Keratinocyte (primary cell): ENCODE measurements at regions not wholly inside any gene's neighbourhood (a gene's known extent, or its start where the extent isn't known, plus 50 kb on each side); places are given as distances from the start of the nearest gene placed in this dataset.

Experiments used
- DNase-seq: peaks from one replicate; pipeline ENCODE4 v3.0.0-alpha.2; 2011; ENCODE audit warnings: low read depth, missing footprints, low spot score
- FAIRE-seq: peaks from 2 replicates; lab custom pipeline; 2011; peaks lifted over from hg19 to GRCh38; lab: Jason Lieb, UNC
- H2AFZ ChIP-seq: 2 replicates; pipeline ENCODE4 v1.6.0; 2012; ENCODE audit warnings: low read length, control low read depth, inconsistent platforms; ENCODE audit not compliant: control insufficient read depth
- H3K27ac ChIP-seq: 2 replicates; pipeline ENCODE4 v1.5.1; 2011; ENCODE audit warnings: low read length; ENCODE audit not compliant: control insufficient read depth, insufficient read depth
- H3K27me3 ChIP-seq: 3 replicates; pipeline ENCODE4 v1.6.0; 2011; ENCODE audit warnings: low read length; ENCODE audit not compliant: control insufficient read depth, insufficient read depth; ENCODE audit errors: extremely low read depth
- H3K36me3 ChIP-seq, 2 experiments: 2 replicates in 1 of 2; 3 replicates in 1 of 2; pipeline ENCODE4 v1.5.1; 2011; ENCODE audit warnings: low read length in 2 of 2, mild to moderate bottlenecking in 1 of 2; ENCODE audit not compliant: control insufficient read depth in 2 of 2, insufficient read depth in 2 of 2; ENCODE audit errors: extremely low read depth in 1 of 2
- H3K4me1 ChIP-seq: 3 replicates; pipeline ENCODE4 v1.5.1; 2011; ENCODE audit warnings: low read length; ENCODE audit not compliant: control insufficient read depth, insufficient read depth; ENCODE audit errors: extremely low read depth
- H3K4me2 ChIP-seq: 3 replicates; pipeline ENCODE4 v1.6.0; 2011; ENCODE audit warnings: low read depth, low read length; ENCODE audit not compliant: control insufficient read depth, insufficient read depth; ENCODE audit errors: extremely low read depth
- H3K4me3 ChIP-seq, 3 experiments: fragments of 200-600 bp in 1 of 3; sonication (generic) in 1 of 3; 2 replicates in 2 of 3; 3 replicates in 1 of 3; pipeline ENCODE4 v1.5.1; 2011 to 2016; ENCODE audit warnings: low read length in 3 of 3, mild to moderate bottlenecking in 3 of 3, control low read depth in 2 of 3, inconsistent platforms in 1 of 3, low read depth in 1 of 3, mixed read lengths in 1 of 3, mixed run types in 1 of 3, moderate library complexity in 1 of 3; ENCODE audit not compliant: control insufficient read depth in 2 of 3, insufficient read depth in 2 of 3; ENCODE audit errors: extremely low read depth in 1 of 3
- H3K79me2 ChIP-seq: 2 replicates; pipeline ENCODE4 v1.6.0; 2012; ENCODE audit warnings: low read length; ENCODE audit not compliant: control insufficient read depth, insufficient read depth
- H3K9ac ChIP-seq: 3 replicates; pipeline ENCODE4 v1.6.0; 2011; ENCODE audit warnings: low read length; ENCODE audit not compliant: control insufficient read depth, insufficient read depth; ENCODE audit errors: extremely low read depth
- H3K9me1 ChIP-seq: 3 replicates; pipeline ENCODE4 v1.6.0; 2011; ENCODE audit warnings: low read length; ENCODE audit not compliant: control insufficient read depth, insufficient read depth; ENCODE audit errors: extremely low read depth
- H3K9me3 ChIP-seq: 2 replicates; pipeline ENCODE4 v1.5.1; 2012; ENCODE audit warnings: low read depth, low read length; ENCODE audit not compliant: control insufficient read depth
- H4K20me1 ChIP-seq: 3 replicates; pipeline ENCODE4 v1.6.0; 2011; ENCODE audit warnings: low read length; ENCODE audit not compliant: control insufficient read depth, insufficient read depth; ENCODE audit errors: extremely low read depth
- EZH2 ChIP-seq: IDR thresholded peaks from one replicate; pipeline ENCODE4 v1.6.1; 2012; ENCODE audit warnings: inconsistent platforms, mild to moderate bottlenecking, low read length, moderate library complexity
- dilution Hi-C: fragments of 300-500 bp; cut with MboI; formaldehyde crosslinking; loops from one replicate; pipeline ENCODE4 v1.7.0; 2020; ENCODE audit warnings: low sequenced_read_pairs; ENCODE audit not compliant: extremely low pct_ligation_motif_present
- TF ChIP-seq, protein P1 (sequence below), 3 experiments: IDR thresholded peaks in 1 of 3; conservative IDR thresholded peaks in 1 of 3; optimal IDR thresholded peaks in 1 of 3; 2 replicates in 2 of 3; 3 replicates in 1 of 3; pipeline versions ENCODE3 to v1.5.1; 2011; ENCODE audit warnings: low read length in 3 of 3, mild to moderate bottlenecking in 3 of 3, moderate library complexity in 2 of 3, control low read depth in 1 of 3, inconsistent platforms in 1 of 3; ENCODE audit not compliant: insufficient read depth in 2 of 3; ENCODE audit errors: extremely low read depth in 1 of 3

DNA sequence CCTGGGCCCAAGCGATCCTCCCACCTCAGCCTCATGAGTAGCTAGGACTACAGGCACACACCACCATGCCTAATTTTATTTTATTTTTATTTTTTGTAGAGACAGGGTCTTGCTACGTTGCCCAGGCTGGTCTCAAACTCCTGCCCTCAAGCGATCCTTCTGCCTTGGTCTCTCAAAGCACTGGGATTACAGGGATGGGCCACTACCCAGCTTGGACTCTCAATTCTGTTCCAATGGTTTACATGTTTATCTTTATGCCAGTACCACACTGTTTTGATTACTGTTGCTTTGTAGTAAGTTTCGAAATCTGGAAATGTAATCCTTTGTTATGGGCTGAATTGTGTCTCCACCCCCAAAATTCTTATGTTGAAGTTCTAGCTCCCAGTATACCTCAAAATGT lies 88.4 kb upstream of the TARDBP start:
- Histone ChIP-seq H3K9me3 (peaks cover 6% of the 10 kb centered on the region), H2AFZ (no peak overlapping the region), H3K27me3 (no peaks in the 10 kb centered on the region), H3K9me1 (no peaks in the 10 kb centered on the region), H3K4me1 (peaks cover 8% of the 10 kb centered on the region), H3K79me2 (no peaks in the 10 kb centered on the region), H3K4me3 (no peak overlapping the region), H4K20me1 (no peaks in the 10 kb centered on the region), H3K4me2 (no peak overlapping the region), H3K27ac (no peak overlapping the region), H3K9ac (no peak overlapping the region), H3K36me3 (no peaks in the 10 kb centered on the region)
- no peak for TF ChIP-seq EZH2
- TF ChIP-seq, protein P1, sequence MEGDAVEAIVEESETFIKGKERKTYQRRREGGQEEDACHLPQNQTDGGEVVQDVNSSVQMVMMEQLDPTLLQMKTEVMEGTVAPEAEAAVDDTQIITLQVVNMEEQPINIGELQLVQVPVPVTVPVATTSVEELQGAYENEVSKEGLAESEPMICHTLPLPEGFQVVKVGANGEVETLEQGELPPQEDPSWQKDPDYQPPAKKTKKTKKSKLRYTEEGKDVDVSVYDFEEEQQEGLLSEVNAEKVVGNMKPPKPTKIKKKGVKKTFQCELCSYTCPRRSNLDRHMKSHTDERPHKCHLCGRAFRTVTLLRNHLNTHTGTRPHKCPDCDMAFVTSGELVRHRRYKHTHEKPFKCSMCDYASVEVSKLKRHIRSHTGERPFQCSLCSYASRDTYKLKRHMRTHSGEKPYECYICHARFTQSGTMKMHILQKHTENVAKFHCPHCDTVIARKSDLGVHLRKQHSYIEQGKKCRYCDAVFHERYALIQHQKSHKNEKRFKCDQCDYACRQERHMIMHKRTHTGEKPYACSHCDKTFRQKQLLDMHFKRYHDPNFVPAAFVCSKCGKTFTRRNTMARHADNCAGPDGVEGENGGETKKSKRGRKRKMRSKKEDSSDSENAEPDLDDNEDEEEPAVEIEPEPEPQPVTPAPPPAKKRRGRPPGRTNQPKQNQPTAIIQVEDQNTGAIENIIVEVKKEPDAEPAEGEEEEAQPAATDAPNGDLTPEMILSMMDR (optimal IDR thresholded peaks at IDR 0.05 in 1 of 3, IDR thresholded peaks at IDR 0.05 in 1 of 3, conservative IDR thresholded peaks at IDR 0.05 in 1 of 3; ENCODE audit: extremely low read depth in 1 of 3, insufficient read depth in 2 of 3, low read length in 3 of 3) = no peak
- FAIRE-seq (no peak), DNase-seq (no peak)
- dilution Hi-C loops = no loop called here

DNA sequence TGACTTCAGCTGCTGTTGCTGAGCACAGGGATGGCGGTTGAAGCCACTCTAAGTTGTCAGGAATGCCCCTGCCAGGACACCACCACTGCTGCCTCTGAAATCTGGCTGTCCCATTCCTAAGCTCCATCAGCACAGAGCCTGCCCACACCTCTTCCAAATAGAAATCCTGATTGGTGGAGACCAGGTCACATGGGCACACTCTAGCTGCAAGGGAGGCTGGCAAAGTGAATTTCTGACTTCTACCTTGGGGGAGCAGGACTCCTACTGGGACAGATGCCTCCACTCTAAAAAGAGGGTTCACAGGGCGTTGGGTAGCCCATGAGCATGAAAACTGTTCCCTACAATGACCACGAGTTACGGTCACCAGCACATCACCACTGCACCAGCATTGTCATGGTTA lies 83.8 kb upstream of the TARDBP start:
- Histone ChIP-seq H2AFZ (no peak overlapping the region), H3K4me1 (no peaks in the 10 kb centered on the region), H3K9ac (no peak overlapping the region), H3K27me3 (no peaks in the 10 kb centered on the region), H3K9me3 (peaks cover 6% of the 10 kb centered on the region), H4K20me1 (no peaks in the 10 kb centered on the region), H3K27ac (no peak overlapping the region), H3K4me3 (no peak overlapping the region), H3K9me1 (no peaks in the 10 kb centered on the region), H3K4me2 (no peak overlapping the region), H3K36me3 (no peaks in the 10 kb centered on the region), H3K79me2 (no peaks in the 10 kb centered on the region)
- FAIRE-seq (no peak), DNase-seq (no peak)
- TF ChIP-seq EZH2 = no peak
- TF ChIP-seq, protein P1 (optimal IDR thresholded peaks at IDR 0.05 in 1 of 3, IDR thresholded peaks at IDR 0.05 in 1 of 3, conservative IDR thresholded peaks at IDR 0.05 in 1 of 3; ENCODE audit: extremely low read depth in 1 of 3, insufficient read depth in 2 of 3, low read length in 3 of 3) = no peak
- dilution Hi-C loops = no loop called here
